ENCODE measurements at regions not wholly inside any gene's neighbourhood (a gene's known extent, or its start where the extent isn't known, plus 50 kb on each side); places are given as distances from the start of the nearest gene placed in this dataset.

- no peaks in the 10 kb centered on the region for H4K20me1 ChIP-seq (ENCODE audit: insufficient read depth)
- H2AFZ ChIP-seq (ENCODE audit: low read depth), result no peak overlapping the region
- no peak overlapping the region for H3K4me3 ChIP-seq (IDR thresholded peaks at IDR 0.05; ENCODE audit: insufficient read depth, low read depth, low read length)
- no peaks in the 10 kb centered on the region for H3K79me2 ChIP-seq (ENCODE audit: insufficient read depth, low read depth)
- no peak overlapping the region for H3K4me2 ChIP-seq
- H3K27me3 ChIP-seq (ENCODE audit: insufficient read depth, low read depth), result no peaks in the 10 kb centered on the region
- H3K4me1 ChIP-seq (ENCODE audit: low read depth, poor library complexity, severe bottlenecking), result no peaks in the 10 kb centered on the region
- no peak overlapping the region for H3K9ac ChIP-seq
- no peak for TF ChIP-seq CTCF (conservative IDR thresholded peaks at IDR 0.05; ENCODE audit: low read depth, low read length)
- H3K36me3 ChIP-seq (ENCODE audit: insufficient read depth), result no peaks in the 10 kb centered on the region
- no peak overlapping the region for H3K27ac ChIP-seq
Observed at GRCh38 chr20:20972490-20972889, 133.7 kb downstream of the LINC00237 start.

GRCh38 chr20:20971810-20972209 is 134.3 kb downstream of the LINC00237 start:
- Histone ChIP-seq H3K9ac (no peak overlapping the region), H4K20me1 (ENCODE audit: insufficient read depth) (no peaks in the 10 kb centered on the region), H3K4me2 (no peak overlapping the region), H3K4me1 (ENCODE audit: low read depth, poor library complexity, severe bottlenecking) (no peaks in the 10 kb centered on the region), H3K27ac (no peak overlapping the region), H2AFZ (ENCODE audit: low read depth) (no peak overlapping the region), H3K4me3 (IDR thresholded peaks at IDR 0.05; ENCODE audit: insufficient read depth, low read depth, low read length) (no peak overlapping the region), H3K27me3 (ENCODE audit: insufficient read depth, low read depth) (no peaks in the 10 kb centered on the region), H3K36me3 (ENCODE audit: insufficient read depth) (no peaks in the 10 kb centered on the region), H3K79me2 (ENCODE audit: insufficient read depth, low read depth) (no peaks in the 10 kb centered on the region)
- no peak for TF ChIP-seq CTCF (conservative IDR thresholded peaks at IDR 0.05; ENCODE audit: low read depth, low read length)

GRCh38 chr20:20970841-20971240 is 135.3 kb downstream of the LINC00237 start:
- no peaks in the 10 kb centered on the region for H4K20me1 ChIP-seq (ENCODE audit: insufficient read depth)
- no peak overlapping the region for H3K27ac ChIP-seq
- no peaks in the 10 kb centered on the region for H3K79me2 ChIP-seq (ENCODE audit: insufficient read depth, low read depth)
- H3K4me1 ChIP-seq (ENCODE audit: low read depth, poor library complexity, severe bottlenecking), result no peaks in the 10 kb centered on the region
- no peak overlapping the region for H3K4me2 ChIP-seq
- no peaks in the 10 kb centered on the region for H3K27me3 ChIP-seq (ENCODE audit: insufficient read depth, low read depth)
- no peak overlapping the region for H3K4me3 ChIP-seq (IDR thresholded peaks at IDR 0.05; ENCODE audit: insufficient read depth, low read depth, low read length)
- no peaks in the 10 kb centered on the region for H3K36me3 ChIP-seq (ENCODE audit: insufficient read depth)
- H2AFZ ChIP-seq (ENCODE audit: low read depth), result no peak overlapping the region
- no peak overlapping the region for H3K9ac ChIP-seq
- TF ChIP-seq CTCF (conservative IDR thresholded peaks at IDR 0.05; ENCODE audit: low read depth, low read length), result no peak

- H3K4me1 ChIP-seq (ENCODE audit: low read depth, poor library complexity, severe bottlenecking), result no peaks in the 10 kb centered on the region
- no peak overlapping the region for H3K27ac ChIP-seq
- no peak overlapping the region for H2AFZ ChIP-seq (ENCODE audit: low read depth)
- no peak overlapping the region for H3K9ac ChIP-seq
- H3K79me2 ChIP-seq (ENCODE audit: insufficient read depth, low read depth), result no peaks in the 10 kb centered on the region
- H3K27me3 ChIP-seq (ENCODE audit: insufficient read depth, low read depth), result no peaks in the 10 kb centered on the region
- TF ChIP-seq CTCF (conservative IDR thresholded peaks at IDR 0.05; ENCODE audit: low read depth, low read length), result no peak
- H3K36me3 ChIP-seq (ENCODE audit: insufficient read depth), result no peaks in the 10 kb centered on the region
- H3K4me3 ChIP-seq (IDR thresholded peaks at IDR 0.05; ENCODE audit: insufficient read depth, low read depth, low read length), result no peak overlapping the region
- H4K20me1 ChIP-seq (ENCODE audit: insufficient read depth), result no peaks in the 10 kb centered on the region
- H3K4me2 ChIP-seq, result no peak overlapping the region
Observed at GRCh38 chr20:20969701-20970280, 136.4 kb downstream of the LINC00237 start.
